ENCODE measurements at regions not wholly inside any gene's neighbourhood (a gene's known extent, or its start where the extent isn't known, plus 50 kb on each side); places are given as distances from the start of the nearest gene placed in this dataset.

DNA sequence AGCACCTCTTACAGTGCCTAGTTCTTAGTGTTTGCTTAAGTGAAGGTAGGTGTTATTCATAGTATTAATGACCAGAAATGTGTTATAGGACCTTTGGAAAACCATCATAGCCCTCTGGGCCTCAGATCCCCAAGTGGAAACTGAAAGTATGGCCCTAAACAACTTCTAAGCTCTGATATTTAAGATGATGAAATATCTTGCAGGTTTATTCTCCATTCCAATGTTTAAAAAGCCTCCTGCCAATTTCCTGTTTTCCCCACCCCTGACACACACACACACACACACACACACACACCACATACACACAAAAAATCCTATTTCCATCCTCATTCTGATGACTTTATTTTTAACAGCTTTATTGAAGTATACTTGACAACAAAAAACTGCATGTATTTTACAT lies 108.2 kb downstream of the DIRAS3 start:
- DNase-seq (ENCODE audit: low spot score) (no peak), ATAC-seq (ENCODE audit: insufficient number of reproducible peaks, low FRiP score, low read depth) (no peak)
- TF ChIP-seq, protein P1, sequence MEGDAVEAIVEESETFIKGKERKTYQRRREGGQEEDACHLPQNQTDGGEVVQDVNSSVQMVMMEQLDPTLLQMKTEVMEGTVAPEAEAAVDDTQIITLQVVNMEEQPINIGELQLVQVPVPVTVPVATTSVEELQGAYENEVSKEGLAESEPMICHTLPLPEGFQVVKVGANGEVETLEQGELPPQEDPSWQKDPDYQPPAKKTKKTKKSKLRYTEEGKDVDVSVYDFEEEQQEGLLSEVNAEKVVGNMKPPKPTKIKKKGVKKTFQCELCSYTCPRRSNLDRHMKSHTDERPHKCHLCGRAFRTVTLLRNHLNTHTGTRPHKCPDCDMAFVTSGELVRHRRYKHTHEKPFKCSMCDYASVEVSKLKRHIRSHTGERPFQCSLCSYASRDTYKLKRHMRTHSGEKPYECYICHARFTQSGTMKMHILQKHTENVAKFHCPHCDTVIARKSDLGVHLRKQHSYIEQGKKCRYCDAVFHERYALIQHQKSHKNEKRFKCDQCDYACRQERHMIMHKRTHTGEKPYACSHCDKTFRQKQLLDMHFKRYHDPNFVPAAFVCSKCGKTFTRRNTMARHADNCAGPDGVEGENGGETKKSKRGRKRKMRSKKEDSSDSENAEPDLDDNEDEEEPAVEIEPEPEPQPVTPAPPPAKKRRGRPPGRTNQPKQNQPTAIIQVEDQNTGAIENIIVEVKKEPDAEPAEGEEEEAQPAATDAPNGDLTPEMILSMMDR (IDR thresholded peaks at IDR 0.05) = no peak
- Histone ChIP-seq H3K4me3 (no peak overlapping the region), H3K27ac (no peak overlapping the region), H3K36me3 (no peaks in the 10 kb centered on the region), H3K9me3 (no peaks in the 10 kb centered on the region), H3K27me3 (replicated peaks; ENCODE audit: insufficient read depth) (no peaks in the 10 kb centered on the region), H3K4me1 (ENCODE audit: control insufficient read depth in 1 of 2, low read depth in 2 of 2) (peaks cover 0 to 18% of the 10 kb centered on the region in 2 donors)

DNA sequence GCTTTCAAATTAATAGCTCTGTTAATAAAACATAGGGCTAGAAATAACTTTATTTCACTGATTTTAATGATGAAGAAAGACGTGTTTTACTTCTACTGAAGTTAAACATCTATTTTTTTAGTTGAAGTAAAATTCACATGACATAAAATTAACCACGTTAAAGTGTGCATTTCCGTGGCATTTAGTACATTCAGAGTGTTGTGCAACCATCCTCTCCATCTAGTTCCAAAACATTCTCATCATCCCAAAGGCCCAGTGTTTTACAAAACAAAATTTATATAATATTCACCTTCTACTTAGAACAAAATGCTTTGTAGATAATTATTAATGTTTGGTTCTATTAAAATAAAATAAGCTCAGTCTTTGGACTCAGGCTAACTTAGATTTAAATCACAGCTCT lies 108.5 kb upstream of the GNG12 start:
- ATAC-seq (ENCODE audit: insufficient number of reproducible peaks, low FRiP score, low read depth) = no peak
- H3K36me3 ChIP-seq = no peaks in the 10 kb centered on the region
- peaks cover 0 to 12% of the 10 kb centered on the region in 2 donors for H3K4me1 ChIP-seq (ENCODE audit: control insufficient read depth in 1 of 2, low read depth in 2 of 2)
- H3K9me3 ChIP-seq = no peaks in the 10 kb centered on the region
- H3K4me3 ChIP-seq = no peak overlapping the region
- H3K27me3 ChIP-seq (replicated peaks; ENCODE audit: insufficient read depth) = no peaks in the 10 kb centered on the region
- no peak for DNase-seq (ENCODE audit: low spot score)
- TF ChIP-seq, protein P1 (IDR thresholded peaks at IDR 0.05) = no peak
- no peak overlapping the region for H3K27ac ChIP-seq

DNA sequence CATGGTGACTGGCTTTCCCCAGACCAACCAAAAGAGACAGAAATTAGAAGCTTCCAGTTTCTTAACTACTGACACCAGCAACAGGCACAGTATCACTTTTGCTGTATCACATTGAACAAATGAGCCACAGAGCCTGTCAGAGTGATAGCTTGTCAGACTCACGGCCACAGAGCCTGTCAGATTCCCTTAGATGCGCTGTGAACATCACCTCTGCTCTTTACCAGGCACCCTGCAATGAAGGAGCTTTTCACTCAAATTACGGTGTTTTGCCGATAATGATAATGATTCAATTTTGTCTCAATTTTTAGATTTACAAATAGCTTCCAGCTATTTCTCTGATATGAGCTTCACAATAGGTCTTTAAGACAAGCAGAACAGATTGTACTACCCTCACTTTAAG lies 107.9 kb upstream of the GNG12 start:
- ATAC-seq (ENCODE audit: insufficient number of reproducible peaks, low FRiP score, low read depth) (no peak), DNase-seq (ENCODE audit: low spot score) (no peak)
- Histone ChIP-seq H3K4me3 (no peak overlapping the region), H3K27me3 (replicated peaks; ENCODE audit: insufficient read depth) (no peaks in the 10 kb centered on the region), H3K9me3 (no peaks in the 10 kb centered on the region), H3K36me3 (no peaks in the 10 kb centered on the region), H3K27ac (no peak overlapping the region), H3K4me1 (ENCODE audit: control insufficient read depth in 1 of 2, low read depth in 2 of 2) (peaks cover 0 to 6% of the 10 kb centered on the region in 2 donors)
- TF ChIP-seq, protein P1 (IDR thresholded peaks at IDR 0.05) = no peak

GRCh38 chr1:67939942-67940341 lies 106.7 kb upstream of the GNG12 start:
- no peaks in the 10 kb centered on the region for H3K4me1 ChIP-seq (ENCODE audit: control insufficient read depth in 1 of 2, low read depth in 2 of 2)
- no peaks in the 10 kb centered on the region for H3K9me3 ChIP-seq
- no peak overlapping the region for H3K4me3 ChIP-seq
- H3K27ac ChIP-seq = no peak overlapping the region
- H3K36me3 ChIP-seq = no peaks in the 10 kb centered on the region
- no peak for DNase-seq (ENCODE audit: low spot score)
- TF ChIP-seq, protein P1 (IDR thresholded peaks at IDR 0.05) = no peak
- ATAC-seq (ENCODE audit: insufficient number of reproducible peaks, low FRiP score, low read depth) = no peak
- H3K27me3 ChIP-seq (replicated peaks; ENCODE audit: insufficient read depth) = no peaks in the 10 kb centered on the region

- H3K27me3 ChIP-seq (replicated peaks; ENCODE audit: insufficient read depth) = no peaks in the 10 kb centered on the region
- H3K9me3 ChIP-seq = no peaks in the 10 kb centered on the region
- ATAC-seq (ENCODE audit: insufficient number of reproducible peaks, low FRiP score, low read depth) = no peak
- no peak overlapping the region for H3K27ac ChIP-seq
- H3K4me3 ChIP-seq = no peak overlapping the region
- DNase-seq (ENCODE audit: low spot score) = no peak
- TF ChIP-seq, protein P1 (IDR thresholded peaks at IDR 0.05) = no peak
- H3K36me3 ChIP-seq = no peaks in the 10 kb centered on the region
- H3K4me1 ChIP-seq (ENCODE audit: control insufficient read depth in 1 of 2, low read depth in 2 of 2) = no peaks in the 10 kb centered on the region
These were observed 106.0 kb upstream of the GNG12 start for GRCh38 chr1:67939186-67939743.
